Skin of body (tissue), 1 donor: ENCODE measurements at regions not wholly inside any gene's neighbourhood (a gene's known extent, or its start where the extent isn't known, plus 50 kb on each side); places are given as distances from the start of the nearest gene placed in this dataset.

Experiments
- DNase-seq: peaks from one replicate; lab custom pipeline; 2025; lab: John Stamatoyannopoulos, UW

DNA sequence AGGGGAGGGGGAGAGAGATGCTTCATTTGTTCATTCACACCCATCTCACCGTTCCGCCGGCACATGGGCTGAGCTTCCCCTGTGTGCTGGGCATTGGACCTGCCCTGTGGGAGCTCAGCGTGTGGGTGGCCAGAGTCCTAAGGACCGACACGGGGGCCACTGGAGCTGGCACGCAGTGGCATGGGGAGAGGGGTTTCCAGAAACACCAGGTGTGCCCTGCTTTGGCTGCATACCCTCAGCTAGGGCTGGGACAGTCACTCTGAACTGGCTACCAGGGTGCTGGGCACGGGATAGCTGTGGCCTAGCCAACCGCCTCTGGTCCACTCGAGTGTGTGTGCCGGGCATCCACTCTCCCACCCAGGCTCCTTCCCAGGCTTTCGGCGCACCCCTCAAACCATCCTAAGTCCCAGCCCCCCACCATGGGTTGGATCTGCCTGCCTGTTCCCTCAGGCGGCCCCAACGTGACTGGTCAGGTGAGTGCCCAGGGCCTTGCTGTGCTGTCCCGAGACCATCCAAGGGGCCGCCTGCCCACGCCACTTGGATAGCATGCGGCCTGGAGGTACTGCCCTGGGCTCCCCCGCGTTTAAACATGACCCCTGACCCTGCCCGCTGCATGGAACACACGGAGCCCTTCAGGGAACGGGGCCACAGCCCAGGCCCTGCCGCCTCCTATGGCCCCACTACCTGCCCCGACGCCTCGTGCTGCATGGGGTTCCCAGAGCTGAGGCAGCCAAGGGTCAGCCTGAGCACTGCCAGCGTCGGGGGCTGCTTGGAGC is 51.6 kb upstream of the LINC01488 start:
- DNase-seq = no peak

GRCh38 chr11:69430566-69430965 is 50.9 kb upstream of the LINC01488 start:
- no peak for DNase-seq

DNA sequence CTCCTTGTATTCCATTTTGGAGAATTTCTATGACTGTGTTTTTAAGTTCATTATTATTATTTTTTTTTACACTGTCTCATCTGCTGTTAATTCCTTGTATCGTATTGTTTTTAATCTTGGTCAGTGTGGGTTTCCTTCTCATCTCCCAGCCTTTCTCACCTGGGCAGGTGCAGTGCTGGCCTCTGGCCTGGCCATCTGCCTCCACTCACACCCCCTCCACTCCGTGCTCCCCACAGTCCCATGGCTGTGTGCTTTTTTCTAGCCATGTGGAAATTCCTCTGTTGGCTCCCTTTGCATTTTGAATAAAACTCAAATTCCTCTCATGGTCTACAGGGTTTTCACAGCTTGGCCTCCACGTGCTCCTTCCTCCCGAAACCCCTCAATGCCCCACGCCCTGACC is 50.3 kb upstream of the LINC01488 start:
- DNase-seq = no peak
